PC-9 (cell line): ENCODE measurements at regions not wholly inside any gene's neighbourhood (a gene's known extent, or its start where the extent isn't known, plus 50 kb on each side); places are given as distances from the start of the nearest gene placed in this dataset.

ENCODE experiments used
- BruUV-seq: library from RNA; stranded (reverse); fragments of 400-500 nt; replicated peaks from 2 replicates; lab custom pipeline; 2021; lab: Mats Ljungman, UMichigan
- CTCF ChIA-PET: fragments of 300-600 bp; sonication (Branson Sonifier 250); formaldehyde crosslinking; loops from one replicate; lab custom pipeline; 2022; ENCODE audit warnings: antibody characterized with exemption; lab: Charles Lee
- POLR2A ChIA-PET: fragments of 300-600 bp; sonication (Branson Sonifier 250); formaldehyde crosslinking; loops from one replicate; lab custom pipeline; 2022; ENCODE audit warnings: antibody characterized with exemption; ENCODE audit not compliant: unreplicated experiment; lab: Charles Lee
- DNase-seq, 2 experiments: peaks; one replicate each; pipeline versions ENCODE4 v3.0.0 to v3.0.0-alpha.2; 2015 to 2022; ENCODE audit warnings: mixed read lengths in 1 of 2
- H2AFZ ChIP-seq: fragments of 200-600 bp; sonication (generic); 2 replicates; pipeline ENCODE4 v1.8.1; 2017; ENCODE audit warnings: antibody characterized with exemption
- H3F3A ChIP-seq: fragments of 200-600 bp; sonication (generic); 2 replicates; pipeline ENCODE4 v1.8.1; 2017; ENCODE audit warnings: antibody characterized with exemption, mild to moderate bottlenecking, low read depth; ENCODE audit not compliant: insufficient read depth
- H3K27ac ChIP-seq: fragments of 200-600 bp; sonication (generic); 2 replicates; pipeline ENCODE4 v1.6.1; 2016; ENCODE audit warnings: mixed run types
- H3K27me3 ChIP-seq: fragments of 200-600 bp; sonication (generic); 2 replicates; pipeline ENCODE4 v1.6.1; 2016; ENCODE audit warnings: low read depth, mixed run types; ENCODE audit not compliant: insufficient read depth
- H3K36me3 ChIP-seq: fragments of 200-600 bp; sonication (generic); 2 replicates; pipeline ENCODE4 v1.6.1; 2016; ENCODE audit warnings: low read depth, mixed run types
- H3K4me1 ChIP-seq: fragments of 200-600 bp; sonication (generic); replicated peaks from 2 replicates; pipeline ENCODE4 v1.6.1; 2016; ENCODE audit warnings: mixed run types; ENCODE audit not compliant: insufficient read depth
- H3K4me2 ChIP-seq: fragments of 200-600 bp; sonication (generic); 2 replicates; pipeline ENCODE4 v1.6.1; 2017; ENCODE audit warnings: mixed run types
- H3K4me3 ChIP-seq: fragments of 200-600 bp; sonication (generic); 2 replicates; pipeline ENCODE4 v1.6.1; 2016; ENCODE audit warnings: mixed run types
- H3K79me2 ChIP-seq: fragments of 200-600 bp; sonication (generic); 2 replicates; pipeline ENCODE4 v1.6.1; 2017; ENCODE audit warnings: low read depth, mixed run types
- H3K9me2 ChIP-seq: fragments of 200-600 bp; sonication (generic); 2 replicates; pipeline ENCODE4 v1.8.1; 2017; ENCODE audit warnings: mild to moderate bottlenecking; ENCODE audit not compliant: insufficient read depth
- H3K9me3 ChIP-seq: fragments of 200-600 bp; sonication (generic); 2 replicates; pipeline ENCODE4 v1.8.1; 2016; ENCODE audit warnings: low read depth; ENCODE audit not compliant: insufficient read depth
- H4K20me1 ChIP-seq: fragments of 200-600 bp; sonication (generic); 2 replicates; pipeline ENCODE4 v1.8.1; 2017; ENCODE audit not compliant: insufficient read depth
- EZH2 ChIP-seq: fragments of 200-600 bp; sonication (generic); IDR thresholded peaks from 2 replicates; pipeline ENCODE4 v1.8.0; 2017; ENCODE audit warnings: antibody characterized with exemption, low read depth
- intact Hi-C: fragments of 100-400 bp; cut with micrococcal nuclease; formaldehyde crosslinking; loops from one replicate; pipeline ENCODE4 v1.10.0; 2022; ENCODE audit not compliant: unreplicated experiment
- TF ChIP-seq, protein P1 (sequence below): fragments of 200-600 bp; sonication (generic); conservative IDR thresholded peaks from 2 replicates; pipeline ENCODE4 v1.6.1; 2017; ENCODE audit warnings: mixed run types, antibody characterized with exemption, mild to moderate bottlenecking, moderate library complexity

GRCh38 chr11:13094930-13095687, 86.0 kb downstream of the RASSF10 start:
- intact Hi-C loops: no loop called here
- Histone ChIP-seq H3K27me3 (no peaks in the 10 kb centered on the region), H3K9me2 (no peaks in the 10 kb centered on the region), H3K36me3 (no peaks in the 10 kb centered on the region), H3K4me2 (no peak overlapping the region), H3K9me3 (no peaks in the 10 kb centered on the region), H2AFZ (no peak overlapping the region), H4K20me1 (no peaks in the 10 kb centered on the region), H3K79me2 (no peaks in the 10 kb centered on the region), H3K4me3 (no peak overlapping the region), H3F3A (peaks cover 10% of the 10 kb centered on the region), H3K27ac (no peak overlapping the region), H3K4me1 (peaks cover 26% of the 10 kb centered on the region)
- ChIA-PET CTCF (no interaction called here), POLR2A (no interaction called here)
- no peak for DNase-seq
- TF ChIP-seq EZH2: no peak
- TF ChIP-seq, protein P1, sequence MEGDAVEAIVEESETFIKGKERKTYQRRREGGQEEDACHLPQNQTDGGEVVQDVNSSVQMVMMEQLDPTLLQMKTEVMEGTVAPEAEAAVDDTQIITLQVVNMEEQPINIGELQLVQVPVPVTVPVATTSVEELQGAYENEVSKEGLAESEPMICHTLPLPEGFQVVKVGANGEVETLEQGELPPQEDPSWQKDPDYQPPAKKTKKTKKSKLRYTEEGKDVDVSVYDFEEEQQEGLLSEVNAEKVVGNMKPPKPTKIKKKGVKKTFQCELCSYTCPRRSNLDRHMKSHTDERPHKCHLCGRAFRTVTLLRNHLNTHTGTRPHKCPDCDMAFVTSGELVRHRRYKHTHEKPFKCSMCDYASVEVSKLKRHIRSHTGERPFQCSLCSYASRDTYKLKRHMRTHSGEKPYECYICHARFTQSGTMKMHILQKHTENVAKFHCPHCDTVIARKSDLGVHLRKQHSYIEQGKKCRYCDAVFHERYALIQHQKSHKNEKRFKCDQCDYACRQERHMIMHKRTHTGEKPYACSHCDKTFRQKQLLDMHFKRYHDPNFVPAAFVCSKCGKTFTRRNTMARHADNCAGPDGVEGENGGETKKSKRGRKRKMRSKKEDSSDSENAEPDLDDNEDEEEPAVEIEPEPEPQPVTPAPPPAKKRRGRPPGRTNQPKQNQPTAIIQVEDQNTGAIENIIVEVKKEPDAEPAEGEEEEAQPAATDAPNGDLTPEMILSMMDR: no peak
- BruUV-seq: no TSS peak

- Histone ChIP-seq H3K27ac (no peak overlapping the region), H2AFZ (no peak overlapping the region), H3K9me3 (no peaks in the 10 kb centered on the region), H3F3A (peaks cover 4% of the 10 kb centered on the region), H4K20me1 (no peaks in the 10 kb centered on the region), H3K9me2 (no peaks in the 10 kb centered on the region), H3K4me1 (peaks cover 15% of the 10 kb centered on the region), H3K79me2 (no peaks in the 10 kb centered on the region), H3K4me2 (peak overlapping the region; percentile 29), H3K4me3 (no peak overlapping the region), H3K36me3 (no peaks in the 10 kb centered on the region), H3K27me3 (no peaks in the 10 kb centered on the region)
- intact Hi-C loops: no loop called here
- CTCF ChIA-PET: no interaction called here
- POLR2A ChIA-PET: no interaction called here
- DNase-seq: peak; percentile 65 to 78
- BruUV-seq: no TSS peak
- TF ChIP-seq EZH2: no peak
- TF ChIP-seq, protein P1: no peak
Measured at GRCh38 chr11:13098063-13098462, 88.9 kb downstream of the RASSF10 start.

DNA sequence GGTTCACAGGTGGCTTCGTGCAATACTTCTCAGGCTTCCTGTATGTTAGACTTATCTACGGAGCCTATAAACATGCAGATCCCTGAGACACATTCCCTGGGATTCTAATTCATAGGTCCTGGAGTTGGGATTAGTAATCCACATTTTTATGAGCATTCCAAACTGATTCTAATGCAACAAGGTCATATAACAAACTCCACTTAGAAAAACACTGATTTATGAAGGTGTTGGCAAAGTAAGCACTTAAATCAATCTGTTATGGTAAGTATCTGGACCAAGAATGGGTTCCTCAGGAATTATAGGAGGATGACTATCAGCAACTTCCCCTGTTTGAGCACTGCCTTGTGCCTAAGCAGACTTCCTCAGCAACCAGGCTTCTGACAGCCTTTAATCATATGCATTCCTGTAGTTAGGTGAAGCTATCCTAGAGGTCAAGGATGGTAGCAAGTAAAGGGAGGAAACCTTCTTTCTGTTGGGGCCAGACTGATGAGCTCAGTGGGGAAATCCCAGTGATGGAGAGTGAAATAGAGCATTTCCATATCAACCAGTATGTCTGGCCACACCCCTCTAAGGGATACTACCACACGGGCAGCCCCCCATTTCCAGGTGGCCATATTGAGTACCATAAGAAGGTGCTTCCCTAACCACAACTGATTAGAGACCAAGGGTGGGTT, 89.6 kb downstream of the RASSF10 start:
- H3K36me3 ChIP-seq: no peaks in the 10 kb centered on the region
- no peaks in the 10 kb centered on the region for H3K79me2 ChIP-seq
- TF ChIP-seq, protein P1: no peak
- TF ChIP-seq EZH2: no peak
- intact Hi-C loops: no loop called here
- no peak overlapping the region for H3K27ac ChIP-seq
- H3K4me3 ChIP-seq: no peak overlapping the region
- no peaks in the 10 kb centered on the region for H4K20me1 ChIP-seq
- H3K27me3 ChIP-seq: no peaks in the 10 kb centered on the region
- peaks cover 15% of the 10 kb centered on the region for H3K4me1 ChIP-seq
- ChIA-PET POLR2A (no interaction called here), CTCF (no interaction called here)
- peaks cover 4% of the 10 kb centered on the region for H3F3A ChIP-seq
- DNase-seq: no peak
- no peak overlapping the region for H2AFZ ChIP-seq
- BruUV-seq: no TSS peak
- H3K9me3 ChIP-seq: no peaks in the 10 kb centered on the region
- H3K4me2 ChIP-seq: no peak overlapping the region
- no peaks in the 10 kb centered on the region for H3K9me2 ChIP-seq
